Astrocyte (in vitro differentiated cells and primary cell): ENCODE measurements at regions not wholly inside any gene's neighbourhood (a gene's known extent, or its start where the extent isn't known, plus 50 kb on each side); places are given as distances from the start of the nearest gene placed in this dataset.

Experiments
- DNase-seq: peaks from one replicate; pipeline ENCODE4 v3.0.0-alpha.2; 2010; ENCODE audit warnings: low read depth
- FAIRE-seq: peaks from 2 replicates; lab custom pipeline; 2011; peaks lifted over from hg19 to GRCh38; lab: Jason Lieb, UNC
- H2AFZ ChIP-seq: 2 replicates; pipeline ENCODE4 v1.6.0; 2012; ENCODE audit warnings: low read depth, low read length, inconsistent platforms
- H3K27ac ChIP-seq: 2 replicates; pipeline ENCODE4 v1.5.1; 2011; ENCODE audit warnings: low read depth, low read length, inconsistent platforms
- H3K27me3 ChIP-seq: 2 replicates; pipeline ENCODE4 v1.6.0; 2011; ENCODE audit warnings: low read length, inconsistent platforms; ENCODE audit not compliant: insufficient read depth
- H3K36me3 ChIP-seq: 2 replicates; pipeline ENCODE4 v1.5.1; 2011; ENCODE audit warnings: low read length, inconsistent platforms; ENCODE audit not compliant: insufficient read depth
- H3K4me1 ChIP-seq: 2 replicates; pipeline ENCODE4 v1.5.1; 2011; ENCODE audit warnings: low read length, inconsistent platforms; ENCODE audit not compliant: insufficient read depth
- H3K4me2 ChIP-seq: 2 replicates; pipeline ENCODE4 v1.6.0; 2012; ENCODE audit warnings: low read length, inconsistent platforms
- H3K4me3 ChIP-seq: 2 replicates; pipeline ENCODE4 v1.5.1; 2011; ENCODE audit warnings: low read depth, mild to moderate bottlenecking, low read length, inconsistent platforms; ENCODE audit not compliant: insufficient read depth
- H3K79me2 ChIP-seq: 2 replicates; pipeline ENCODE4 v1.6.0; 2012; ENCODE audit warnings: mild to moderate bottlenecking, low read length, inconsistent platforms; ENCODE audit not compliant: insufficient read depth
- H3K9ac ChIP-seq: 2 replicates; pipeline ENCODE4 v1.6.0; 2012; ENCODE audit warnings: mild to moderate bottlenecking, low read length, inconsistent platforms
- H3K9me3 ChIP-seq: 2 replicates; pipeline ENCODE4 v1.5.1; 2012; ENCODE audit warnings: low read depth, mild to moderate bottlenecking, low read length, inconsistent platforms; ENCODE audit not compliant: insufficient read depth
- H4K20me1 ChIP-seq: 2 replicates; pipeline ENCODE4 v1.6.0; 2012; ENCODE audit warnings: low read length, inconsistent platforms; ENCODE audit not compliant: insufficient read depth
- H3K27ac Mint-ChIP-seq: one replicate; pipeline ENCODE4 v1.8.0; 2021; ENCODE audit warnings: mild to moderate bottlenecking, mixed read lengths; ENCODE audit not compliant: unreplicated experiment
- H3K27me3 Mint-ChIP-seq: one replicate; pipeline ENCODE4 v1.8.0; 2021; ENCODE audit warnings: low read depth, mixed read lengths; ENCODE audit not compliant: unreplicated experiment
- H3K36me3 Mint-ChIP-seq: one replicate; pipeline ENCODE4 v1.8.0; 2021; ENCODE audit warnings: low read depth, mixed read lengths; ENCODE audit not compliant: unreplicated experiment
- H3K4me1 Mint-ChIP-seq: one replicate; pipeline ENCODE4 v1.8.0; 2021; ENCODE audit warnings: low read depth, mixed read lengths; ENCODE audit not compliant: unreplicated experiment
- H3K4me3 Mint-ChIP-seq: one replicate; pipeline ENCODE4 v1.8.0; 2021; ENCODE audit warnings: mild to moderate bottlenecking, moderate library complexity, mixed read lengths; ENCODE audit not compliant: unreplicated experiment
- H3K9me3 Mint-ChIP-seq: one replicate; pipeline ENCODE4 v1.8.0; 2021; ENCODE audit warnings: mild to moderate bottlenecking, mixed read lengths; ENCODE audit not compliant: unreplicated experiment
- EZH2 ChIP-seq: IDR thresholded peaks from 2 replicates; pipeline ENCODE4 v1.6.1; 2012; ENCODE audit warnings: mild to moderate bottlenecking, low read length, inconsistent platforms; ENCODE audit not compliant: insufficient read depth
- TF ChIP-seq, protein P1 (sequence below): IDR thresholded peaks from 2 replicates; pipeline ENCODE4 v1.5.1; 2011; ENCODE audit warnings: low read depth, mild to moderate bottlenecking, inconsistent platforms, low read length, moderate library complexity; ENCODE audit not compliant: insufficient read depth

DNA sequence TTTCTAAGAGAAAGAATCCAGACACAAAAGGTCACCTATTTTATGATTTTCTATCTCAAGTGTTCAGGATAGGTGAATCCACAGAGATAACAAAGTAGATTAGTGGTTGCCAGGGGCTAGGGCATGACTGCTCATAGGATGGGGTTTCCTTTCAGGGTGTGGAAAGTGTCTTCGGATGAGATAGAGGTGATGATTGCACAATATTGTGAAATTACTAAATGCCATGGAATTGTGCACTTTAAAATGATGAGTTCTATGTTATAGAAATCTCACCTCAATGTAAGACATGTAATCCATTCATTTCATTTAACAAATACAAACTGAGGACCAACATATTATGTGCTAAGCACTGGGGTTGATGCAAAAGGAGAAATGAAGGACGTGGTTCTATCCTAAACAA is 76.4 kb upstream of the GALNT17 start:
- FAIRE-seq (no peak), DNase-seq (no peak)
- no peak overlapping the region for H3K4me3 ChIP-seq
- H3K36me3 ChIP-seq, result no peaks in the 10 kb centered on the region
- H3K4me1 ChIP-seq, result no peaks in the 10 kb centered on the region
- no peaks in the 10 kb centered on the region for H4K20me1 ChIP-seq
- TF ChIP-seq, protein P1, sequence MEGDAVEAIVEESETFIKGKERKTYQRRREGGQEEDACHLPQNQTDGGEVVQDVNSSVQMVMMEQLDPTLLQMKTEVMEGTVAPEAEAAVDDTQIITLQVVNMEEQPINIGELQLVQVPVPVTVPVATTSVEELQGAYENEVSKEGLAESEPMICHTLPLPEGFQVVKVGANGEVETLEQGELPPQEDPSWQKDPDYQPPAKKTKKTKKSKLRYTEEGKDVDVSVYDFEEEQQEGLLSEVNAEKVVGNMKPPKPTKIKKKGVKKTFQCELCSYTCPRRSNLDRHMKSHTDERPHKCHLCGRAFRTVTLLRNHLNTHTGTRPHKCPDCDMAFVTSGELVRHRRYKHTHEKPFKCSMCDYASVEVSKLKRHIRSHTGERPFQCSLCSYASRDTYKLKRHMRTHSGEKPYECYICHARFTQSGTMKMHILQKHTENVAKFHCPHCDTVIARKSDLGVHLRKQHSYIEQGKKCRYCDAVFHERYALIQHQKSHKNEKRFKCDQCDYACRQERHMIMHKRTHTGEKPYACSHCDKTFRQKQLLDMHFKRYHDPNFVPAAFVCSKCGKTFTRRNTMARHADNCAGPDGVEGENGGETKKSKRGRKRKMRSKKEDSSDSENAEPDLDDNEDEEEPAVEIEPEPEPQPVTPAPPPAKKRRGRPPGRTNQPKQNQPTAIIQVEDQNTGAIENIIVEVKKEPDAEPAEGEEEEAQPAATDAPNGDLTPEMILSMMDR, result no peak
- no peak for TF ChIP-seq EZH2
- no peaks in the 10 kb centered on the region for H3K27me3 ChIP-seq
- H3K79me2 ChIP-seq, result no peaks in the 10 kb centered on the region
- no peak overlapping the region for H3K4me2 ChIP-seq
- Mint-ChIP-seq H3K4me1 (no peaks in the 10 kb centered on the region), H3K27ac (no peak overlapping the region), H3K36me3 (no peaks in the 10 kb centered on the region), H3K9me3 (peaks cover 3% of the 10 kb centered on the region), H3K4me3 (no peak overlapping the region), H3K27me3 (peaks cover 3% of the 10 kb centered on the region)
- no peaks in the 10 kb centered on the region for H3K9me3 ChIP-seq
- no peak overlapping the region for H3K9ac ChIP-seq
- no peak overlapping the region for H2AFZ ChIP-seq
- no peak overlapping the region for H3K27ac ChIP-seq

DNA sequence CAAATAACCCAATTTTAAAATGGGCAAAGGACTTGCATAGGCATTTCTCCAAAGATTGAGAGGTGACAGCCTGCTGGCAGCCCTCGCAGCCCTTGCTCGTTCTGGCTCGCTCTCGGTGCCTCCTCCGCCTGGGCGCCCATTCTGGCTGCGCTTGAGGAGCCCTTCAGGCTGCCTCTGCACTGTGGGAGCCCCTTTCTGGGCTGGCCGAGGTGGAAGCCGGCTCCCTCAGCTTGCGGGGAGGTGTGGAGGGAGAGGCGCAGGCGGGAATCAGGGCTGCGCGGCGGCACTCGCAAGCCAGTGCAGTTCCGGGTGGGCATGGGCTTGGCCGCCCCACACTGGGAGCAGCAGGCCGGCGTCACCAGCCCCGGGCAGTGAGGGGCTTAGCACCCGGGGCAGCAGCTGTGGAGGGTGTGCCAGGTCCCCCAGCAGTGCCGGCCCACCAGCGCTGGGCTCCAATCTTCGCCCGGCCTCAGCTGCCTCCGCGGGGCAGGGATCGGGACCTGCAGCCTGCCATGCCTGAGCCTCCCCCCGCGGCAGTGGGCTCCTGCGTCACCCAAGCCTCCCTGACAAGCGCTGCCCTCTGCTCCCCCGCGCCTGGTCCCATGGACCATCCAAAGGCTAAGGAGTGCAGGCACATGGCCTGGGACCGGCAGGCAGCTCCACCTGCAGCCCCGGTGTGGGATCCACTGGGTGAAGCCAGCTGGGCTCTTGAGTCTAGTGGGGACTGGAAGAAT is 54.0 kb upstream of the GALNT17 start:
- TF ChIP-seq, protein P1, result no peak
- TF ChIP-seq EZH2, result no peak

More for the DNA sequence above, 54.0 kb upstream of the GALNT17 start:
- H2AFZ ChIP-seq, result no peak overlapping the region
- Mint-ChIP-seq H3K36me3 (no peaks in the 10 kb centered on the region), H3K27me3 (no peaks in the 10 kb centered on the region), H3K27ac (no peak overlapping the region), H3K9me3 (peaks cover 25% of the 10 kb centered on the region), H3K4me3 (no peak overlapping the region), H3K4me1 (no peaks in the 10 kb centered on the region)
- no peaks in the 10 kb centered on the region for H3K79me2 ChIP-seq
- no peak overlapping the region for H3K27ac ChIP-seq
- no peak overlapping the region for H3K4me3 ChIP-seq
- peaks cover 6% of the 10 kb centered on the region for H3K9me3 ChIP-seq
- H3K4me2 ChIP-seq, result no peak overlapping the region
- H4K20me1 ChIP-seq, result no peaks in the 10 kb centered on the region
- H3K27me3 ChIP-seq, result no peaks in the 10 kb centered on the region
- no peaks in the 10 kb centered on the region for H3K4me1 ChIP-seq
- H3K9ac ChIP-seq, result no peak overlapping the region
- DNase-seq, result no peak
- no peaks in the 10 kb centered on the region for H3K36me3 ChIP-seq
- no peak for FAIRE-seq
